NB4 (cell line): ENCODE measurements at regions not wholly inside any gene's neighbourhood (a gene's known extent, or its start where the extent isn't known, plus 50 kb on each side); places are given as distances from the start of the nearest gene placed in this dataset.
"Not testable (repeated sequence)": the region's sequence is repeated elsewhere in the genome, so short reads cannot be mapped to it uniquely, and the experiment has no call there.

Experiments
- DNase-seq: peaks from one replicate; pipeline ENCODE4 v3.0.0; 2010; ENCODE audit warnings: low read depth
- H3K4me3 ChIP-seq: one replicate; pipeline ENCODE4 v1.5.1; 2011; ENCODE audit warnings: mild to moderate bottlenecking, low read depth, low read length, moderate library complexity
- CTCF ChIP-seq: IDR thresholded peaks from one replicate; pipeline ENCODE4 v1.5.1; 2012; ENCODE audit warnings: low read depth, low read length
- MAX ChIP-seq: IDR thresholded peaks from 2 replicates; pipeline ENCODE4 v1.6.1; 2011; ENCODE audit warnings: low read depth, low read length
- MYC ChIP-seq: IDR thresholded peaks from 2 replicates; pipeline ENCODE4 v1.6.1; 2011; ENCODE audit warnings: low read depth, low read length
- POLR2A ChIP-seq: IDR thresholded peaks from 2 replicates; pipeline ENCODE4 v1.6.1; 2011; ENCODE audit warnings: mild to moderate bottlenecking; ENCODE audit not compliant: insufficient read length; ENCODE audit errors: extremely low read depth

- TF ChIP-seq MAX: no peak
- no peak overlapping the region for H3K4me3 ChIP-seq
- no peak for DNase-seq
These were observed 78.6 kb downstream of the CCDC71L start for GRCh38 chr7:106582365-106582764.

- not testable (repeated sequence) for H3K4me3 ChIP-seq, DNase-seq
These were observed 81.9 kb downstream of the CCDC71L start for GRCh38 chr7:106579086-106579485.

GRCh38 chr7:106575138-106575823 is 85.7 kb downstream of the CCDC71L start:
- TF ChIP-seq CTCF: no peak
- no peak for TF ChIP-seq POLR2A
- TF ChIP-seq MYC: no peak
- no peak for TF ChIP-seq MAX
- DNase-seq: no peak
- H3K4me3 ChIP-seq: no peak overlapping the region

- TF ChIP-seq POLR2A: no peak
- TF ChIP-seq MYC: no peak
- TF ChIP-seq CTCF: no peak
- TF ChIP-seq MAX: no peak
- DNase-seq: no peak
- no peak overlapping the region for H3K4me3 ChIP-seq
These were observed 87.2 kb downstream of the CCDC71L start for GRCh38 chr7:106573738-106574137.

GRCh38 chr7:106573125-106573663 is 87.8 kb downstream of the CCDC71L start:
- H3K4me3 ChIP-seq: no peak overlapping the region
- no peak for DNase-seq
- TF ChIP-seq POLR2A: no peak

GRCh38 chr7:106572394-106573124 is 88.4 kb downstream of the CCDC71L start:
- no peak for TF ChIP-seq CTCF
- TF ChIP-seq MAX: no peak
- TF ChIP-seq MYC: no peak
- TF ChIP-seq POLR2A: no peak
- DNase-seq: no peak
- no peak overlapping the region for H3K4me3 ChIP-seq

- H3K4me3 ChIP-seq: no peak overlapping the region
- TF ChIP-seq CTCF: no peak
- no peak for TF ChIP-seq MYC
- TF ChIP-seq MAX: no peak
- no peak for TF ChIP-seq POLR2A
- DNase-seq: no peak
These were observed 89.4 kb downstream of the CCDC71L start for GRCh38 chr7:106571563-106571962.
